ENCODE measurements at regions not wholly inside any gene's neighbourhood (a gene's known extent, or its start where the extent isn't known, plus 50 kb on each side); places are given as distances from the start of the nearest gene placed in this dataset.
"Not testable (repeated sequence)": the region's sequence is repeated elsewhere in the genome, so short reads cannot be mapped to it uniquely, and the experiment has no call there.

DNA sequence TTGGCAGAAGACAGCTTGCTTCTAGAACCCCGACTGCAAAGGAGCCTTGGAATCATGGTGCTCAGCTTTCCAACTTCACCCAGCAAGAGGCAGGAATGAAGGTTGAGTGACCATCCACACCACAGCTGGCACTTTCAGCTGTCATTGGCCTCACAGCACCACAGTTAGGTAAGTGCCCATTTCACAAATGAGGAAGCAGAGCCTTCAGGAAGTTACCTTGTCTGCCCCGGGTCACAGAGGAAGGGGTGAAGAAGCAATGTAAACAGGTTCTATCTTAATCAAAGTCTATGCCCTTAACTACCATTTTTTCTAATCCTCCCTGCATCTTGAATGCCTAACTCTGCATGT is 156.0 kb downstream of the GLUL start:
- no peak for DNase-seq
- H3K27ac ChIP-seq = no peak overlapping the region
- H3K27me3 ChIP-seq (ENCODE audit: insufficient read depth, low read depth, severe bottlenecking) = no peaks in the 10 kb centered on the region
- H3K4me3 ChIP-seq (ENCODE audit: low read depth, low read length) = no peak overlapping the region
- TF ChIP-seq, protein P1, sequence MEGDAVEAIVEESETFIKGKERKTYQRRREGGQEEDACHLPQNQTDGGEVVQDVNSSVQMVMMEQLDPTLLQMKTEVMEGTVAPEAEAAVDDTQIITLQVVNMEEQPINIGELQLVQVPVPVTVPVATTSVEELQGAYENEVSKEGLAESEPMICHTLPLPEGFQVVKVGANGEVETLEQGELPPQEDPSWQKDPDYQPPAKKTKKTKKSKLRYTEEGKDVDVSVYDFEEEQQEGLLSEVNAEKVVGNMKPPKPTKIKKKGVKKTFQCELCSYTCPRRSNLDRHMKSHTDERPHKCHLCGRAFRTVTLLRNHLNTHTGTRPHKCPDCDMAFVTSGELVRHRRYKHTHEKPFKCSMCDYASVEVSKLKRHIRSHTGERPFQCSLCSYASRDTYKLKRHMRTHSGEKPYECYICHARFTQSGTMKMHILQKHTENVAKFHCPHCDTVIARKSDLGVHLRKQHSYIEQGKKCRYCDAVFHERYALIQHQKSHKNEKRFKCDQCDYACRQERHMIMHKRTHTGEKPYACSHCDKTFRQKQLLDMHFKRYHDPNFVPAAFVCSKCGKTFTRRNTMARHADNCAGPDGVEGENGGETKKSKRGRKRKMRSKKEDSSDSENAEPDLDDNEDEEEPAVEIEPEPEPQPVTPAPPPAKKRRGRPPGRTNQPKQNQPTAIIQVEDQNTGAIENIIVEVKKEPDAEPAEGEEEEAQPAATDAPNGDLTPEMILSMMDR (IDR thresholded peaks at IDR 0.05; ENCODE audit: low read depth, low read length) = no peak
- no peaks in the 10 kb centered on the region for H3K9me3 ChIP-seq (ENCODE audit: severe bottlenecking)
- no peaks in the 10 kb centered on the region for H3K36me3 ChIP-seq

DNA sequence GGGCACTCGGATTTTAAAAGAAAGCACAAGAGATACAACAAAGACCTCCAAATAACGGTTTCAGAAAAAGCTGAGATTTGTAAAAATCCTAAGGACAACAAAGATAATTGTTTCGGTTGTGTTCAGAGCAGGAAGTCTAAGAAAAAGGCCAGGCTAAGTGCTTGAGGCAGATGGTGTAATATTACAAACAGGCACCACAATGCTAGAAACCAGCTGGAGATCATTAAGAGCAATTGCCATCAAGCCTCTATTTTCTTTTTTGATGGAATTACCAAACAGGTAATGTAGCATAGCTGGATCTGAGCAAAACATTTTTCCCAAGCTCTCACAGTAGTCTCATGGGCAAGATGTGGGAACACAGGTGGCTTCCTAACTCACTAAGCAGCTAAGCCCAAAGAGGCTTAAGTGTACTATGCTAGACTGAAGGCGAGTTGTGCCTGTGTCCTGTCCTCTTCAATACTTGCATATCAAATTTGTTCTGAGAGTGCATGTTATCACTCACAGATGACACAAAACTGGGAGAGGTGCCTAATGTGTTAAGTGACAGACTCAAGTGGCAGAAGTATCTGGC is 161.6 kb downstream of the GLUL start:
- DNase-seq = peak; percentile 16
- H3K27me3 ChIP-seq (ENCODE audit: insufficient read depth, low read depth, severe bottlenecking) = no peaks in the 10 kb centered on the region

DNA sequence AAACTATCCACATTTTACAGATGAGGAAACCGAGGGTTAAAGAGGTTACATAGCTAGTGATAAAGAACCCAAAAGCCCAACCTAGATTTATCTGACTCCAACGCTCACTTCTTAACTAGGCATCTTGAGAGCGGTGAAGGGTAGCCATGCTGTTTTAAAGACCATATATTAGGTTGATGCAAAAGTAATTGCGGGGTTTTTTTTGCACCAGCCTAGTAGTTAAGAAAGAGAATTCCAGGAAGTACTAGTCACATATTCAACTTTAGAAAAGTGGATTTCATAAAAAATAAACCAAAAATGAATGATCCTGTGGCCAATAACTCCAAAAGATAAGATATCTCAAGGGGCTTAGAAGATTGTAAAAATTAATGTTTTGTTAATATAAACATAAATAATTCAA is 162.1 kb downstream of the GLUL start:
- no peaks in the 10 kb centered on the region for H3K27me3 ChIP-seq (ENCODE audit: insufficient read depth, low read depth, severe bottlenecking)
- TF ChIP-seq, protein P1 (IDR thresholded peaks at IDR 0.05; ENCODE audit: low read depth, low read length) = no peak
- H3K4me3 ChIP-seq (ENCODE audit: low read depth, low read length) = no peak overlapping the region
- no peak overlapping the region for H3K27ac ChIP-seq
- no peaks in the 10 kb centered on the region for H3K9me3 ChIP-seq (ENCODE audit: severe bottlenecking)
- no peaks in the 10 kb centered on the region for H3K36me3 ChIP-seq
- DNase-seq = no peak

More for the DNA sequence above, 161.6 kb downstream of the GLUL start:
- TF ChIP-seq, protein P1 (IDR thresholded peaks at IDR 0.05; ENCODE audit: low read depth, low read length) = no peak
- no peak overlapping the region for H3K27ac ChIP-seq
- H3K4me3 ChIP-seq (ENCODE audit: low read depth, low read length) = no peak overlapping the region
- no peaks in the 10 kb centered on the region for H3K9me3 ChIP-seq (ENCODE audit: severe bottlenecking)
- H3K36me3 ChIP-seq = no peaks in the 10 kb centered on the region

DNA sequence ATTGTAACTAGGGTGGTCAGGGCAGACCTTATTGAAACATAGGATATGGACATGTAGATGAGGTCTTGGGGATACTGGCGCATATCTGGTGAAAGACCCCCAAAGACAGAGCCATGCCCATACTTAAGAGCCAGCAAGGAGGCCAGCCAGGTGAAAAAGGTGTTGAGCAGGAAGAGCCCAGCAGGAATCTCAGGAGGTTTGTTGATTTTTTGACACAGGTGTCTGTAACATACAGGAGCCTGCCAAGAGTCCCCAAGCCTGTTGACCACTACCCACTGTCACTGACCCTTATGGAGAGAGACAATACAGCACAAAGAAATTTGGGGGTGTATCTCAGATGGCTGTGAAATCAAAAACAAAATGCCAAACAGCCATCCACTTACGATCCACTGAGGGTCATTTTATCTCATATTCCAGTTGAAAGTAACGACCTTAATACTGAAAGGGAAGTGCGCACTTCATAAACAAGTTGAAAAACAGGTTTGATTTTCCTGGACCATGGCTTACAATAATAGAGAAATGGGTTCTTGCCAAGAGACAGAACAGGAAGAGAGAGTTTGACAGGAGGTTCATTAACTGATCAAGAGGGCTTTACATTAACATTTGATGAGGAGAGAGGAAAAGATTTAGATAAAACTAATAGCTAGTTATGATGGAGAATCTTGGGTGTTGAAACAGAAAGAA is 163.6 kb downstream of the GLUL start:
- DNase-seq = no peak
- TF ChIP-seq, protein P1 (IDR thresholded peaks at IDR 0.05; ENCODE audit: low read depth, low read length) = no peak
- Histone ChIP-seq H3K9me3 (ENCODE audit: severe bottlenecking) (no peaks in the 10 kb centered on the region), H3K27me3 (ENCODE audit: insufficient read depth, low read depth, severe bottlenecking) (no peaks in the 10 kb centered on the region), H3K36me3 (no peaks in the 10 kb centered on the region), H3K4me3 (ENCODE audit: low read depth, low read length) (no peak overlapping the region), H3K27ac (no peak overlapping the region)

DNA sequence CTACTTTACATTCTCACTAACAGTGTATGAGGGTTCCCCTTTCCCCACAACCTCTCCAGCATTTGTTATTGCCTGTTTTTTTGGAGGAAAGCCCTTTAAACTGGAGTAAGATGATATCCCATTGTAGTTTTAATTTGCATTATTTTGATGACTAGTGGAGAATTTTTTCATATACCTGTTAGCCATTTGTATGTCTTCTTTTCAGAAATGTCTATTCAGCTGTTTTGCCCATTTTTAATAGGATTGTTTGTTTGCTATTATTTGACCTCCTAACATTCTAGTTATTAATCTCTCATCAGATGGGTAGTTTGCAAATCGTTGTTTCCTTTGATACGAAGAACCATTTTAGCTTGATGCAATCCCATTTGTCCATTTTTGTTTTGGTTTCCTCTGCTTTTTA is 165.0 kb downstream of the GLUL start:
- H3K27me3 ChIP-seq (ENCODE audit: insufficient read depth, low read depth, severe bottlenecking) = no peaks in the 10 kb centered on the region
- DNase-seq = no peak
- H3K36me3 ChIP-seq = no peaks in the 10 kb centered on the region
- H3K9me3 ChIP-seq (ENCODE audit: severe bottlenecking) = no peaks in the 10 kb centered on the region
- H3K27ac ChIP-seq = no peak overlapping the region
- TF ChIP-seq, protein P1 (IDR thresholded peaks at IDR 0.05; ENCODE audit: low read depth, low read length) = no peak
- no peak overlapping the region for H3K4me3 ChIP-seq (ENCODE audit: low read depth, low read length)

DNA sequence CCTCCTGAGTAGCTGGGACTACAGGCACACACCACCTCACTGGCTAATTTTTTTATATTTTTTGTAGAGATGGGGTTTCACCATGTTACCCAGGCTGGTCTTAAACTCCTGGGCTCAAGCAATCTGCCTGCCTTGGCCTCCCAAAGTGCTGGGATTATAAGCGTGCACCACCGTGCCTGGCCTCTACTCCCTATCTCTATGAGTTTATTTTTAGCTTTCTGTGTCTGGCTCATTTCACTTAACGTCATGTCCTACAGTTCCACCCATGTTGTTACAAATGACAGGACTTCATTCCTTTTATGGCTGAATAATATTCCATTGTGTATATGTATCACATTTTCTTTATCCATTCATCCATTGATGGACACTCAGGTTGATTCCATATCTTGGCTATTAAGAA is 164.2 kb upstream of the ZNF648 start:
- H3K27ac ChIP-seq; H3K9me3 ChIP-seq (ENCODE audit: severe bottlenecking); H3K27me3 ChIP-seq (ENCODE audit: insufficient read depth, low read depth, severe bottlenecking); H3K4me3 ChIP-seq (ENCODE audit: low read depth, low read length); DNase-seq; H3K36me3 ChIP-seq: not testable (repeated sequence)

DNA sequence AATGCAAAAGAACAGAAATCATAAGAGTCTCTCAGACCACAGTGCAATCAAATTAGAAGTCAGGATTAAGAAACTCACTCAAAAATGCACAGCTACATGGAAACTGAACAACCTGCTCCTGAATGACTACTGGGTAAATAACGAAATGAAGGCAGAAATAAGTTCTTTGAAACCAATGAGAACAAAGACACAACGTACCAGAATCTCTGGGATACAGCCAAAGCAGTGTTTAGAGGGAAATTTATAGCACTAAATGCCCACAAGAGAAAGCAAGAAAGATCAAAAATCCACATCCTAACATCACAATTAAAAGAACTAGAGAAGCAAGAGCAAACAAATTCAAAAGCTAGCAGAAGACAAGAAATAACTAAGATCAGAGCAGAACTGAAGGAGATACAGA is 160.5 kb upstream of the ZNF648 start:
- H3K4me3 ChIP-seq (ENCODE audit: low read depth, low read length); H3K27ac ChIP-seq; H3K9me3 ChIP-seq (ENCODE audit: severe bottlenecking); DNase-seq; H3K27me3 ChIP-seq (ENCODE audit: insufficient read depth, low read depth, severe bottlenecking); H3K36me3 ChIP-seq: not testable (repeated sequence)

DNA sequence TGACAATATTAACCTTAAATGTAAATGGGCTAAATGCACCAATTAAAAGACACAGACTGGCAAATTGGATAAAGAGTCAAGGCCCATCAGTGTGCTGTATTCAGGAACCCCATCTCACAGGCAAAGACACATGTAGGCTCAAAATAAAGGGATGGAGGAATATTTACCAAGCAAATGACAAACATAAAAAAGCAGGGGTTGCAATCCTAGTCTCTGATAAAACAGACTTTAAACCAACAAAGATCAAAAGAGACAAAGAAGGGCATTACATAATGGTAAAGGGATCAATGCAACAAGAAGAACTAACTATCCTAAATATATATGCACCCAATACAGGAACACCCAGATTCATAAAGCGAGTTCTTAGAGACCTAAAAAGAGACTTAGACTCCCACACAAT is 159.9 kb upstream of the ZNF648 start:
- H3K27me3 ChIP-seq (ENCODE audit: insufficient read depth, low read depth, severe bottlenecking); H3K36me3 ChIP-seq; H3K27ac ChIP-seq; H3K9me3 ChIP-seq (ENCODE audit: severe bottlenecking); DNase-seq; H3K4me3 ChIP-seq (ENCODE audit: low read depth, low read length): not testable (repeated sequence)
